Endodermal cell (in vitro differentiated cells): ENCODE measurements at regions not wholly inside any gene's neighbourhood (a gene's known extent, or its start where the extent isn't known, plus 50 kb on each side); places are given as distances from the start of the nearest gene placed in this dataset.

Experiments used
- DNase-seq: peaks from one replicate; pipeline ENCODE4 v3.0.0-alpha.2; 2017
- H3K27ac ChIP-seq: 2 replicates; pipeline ENCODE4 v1.5.1; 2013; ENCODE audit warnings: mild to moderate bottlenecking, low read depth, low read length, moderate library complexity
- H3K27me3 ChIP-seq: 2 replicates; pipeline ENCODE4 v1.6.1; 2013; ENCODE audit warnings: mild to moderate bottlenecking, low read length, moderate library complexity; ENCODE audit not compliant: insufficient read depth, control insufficient read depth, poor library complexity, severe bottlenecking
- H3K36me3 ChIP-seq: 2 replicates; pipeline ENCODE4 v1.7.0; 2013; ENCODE audit warnings: mild to moderate bottlenecking, low read length, moderate library complexity; ENCODE audit not compliant: control insufficient read depth, insufficient read depth
- H3K4me1 ChIP-seq: one replicate; pipeline ENCODE4 v1.7.0; 2013; ENCODE audit warnings: low read length; ENCODE audit not compliant: control insufficient read depth, insufficient read depth
- H3K4me3 ChIP-seq: 2 replicates; pipeline ENCODE4 v1.5.1; 2013; ENCODE audit warnings: mild to moderate bottlenecking, low read length, moderate library complexity
- H3K9ac ChIP-seq: 2 replicates; pipeline ENCODE4 v1.6.1; 2013; ENCODE audit warnings: mild to moderate bottlenecking, low read length, moderate library complexity; ENCODE audit not compliant: poor library complexity, severe bottlenecking; ENCODE audit errors: extremely low read depth
- H3K9me3 ChIP-seq: 2 replicates; pipeline ENCODE4 v1.6.1; 2013; ENCODE audit warnings: mild to moderate bottlenecking, low read length, moderate library complexity; ENCODE audit not compliant: control insufficient read depth
- H3K27ac Mint-ChIP-seq: 2 replicates; pipeline ENCODE4 v1.8.0; 2020; ENCODE audit warnings: mixed read lengths
- H3K27me3 Mint-ChIP-seq: 2 replicates; pipeline ENCODE4 v1.8.0; 2021; ENCODE audit warnings: mild to moderate bottlenecking, mixed read lengths; ENCODE audit not compliant: insufficient read depth
- H3K36me3 Mint-ChIP-seq: 2 replicates; pipeline ENCODE4 v1.8.0; 2020; ENCODE audit warnings: low read depth, mixed read lengths
- H3K4me1 Mint-ChIP-seq: 2 replicates; pipeline ENCODE4 v1.8.0; 2020; ENCODE audit warnings: mixed read lengths
- H3K4me3 Mint-ChIP-seq: 2 replicates; pipeline ENCODE4 v1.8.0; 2020; ENCODE audit warnings: mild to moderate bottlenecking, moderate library complexity, mixed read lengths
- H3K9me3 Mint-ChIP-seq: 2 replicates; pipeline ENCODE4 v1.8.0; 2020; ENCODE audit warnings: mild to moderate bottlenecking, mixed read lengths
- WGBS, 2 experiments: methylation state at CpG; one replicate each; pipeline versions ENCODE4 v1.1.5 to v1.1.7; 2013; ENCODE audit warnings: missing lambda C conversion rate in 2 of 2, mixed read lengths in 1 of 2; ENCODE audit not compliant: insufficient coverage in 1 of 2, insufficient read length in 1 of 2; 5-methylcytosine and 5-hydroxymethylcytosine counted together
- TF ChIP-seq, protein P1 (sequence below): fragments of 200-600 bp; sonication (generic); conservative IDR thresholded peaks from 2 replicates; pipeline ENCODE4 v1.5.0; 2021; ENCODE audit warnings: antibody characterized with exemption, mild to moderate bottlenecking

DNA sequence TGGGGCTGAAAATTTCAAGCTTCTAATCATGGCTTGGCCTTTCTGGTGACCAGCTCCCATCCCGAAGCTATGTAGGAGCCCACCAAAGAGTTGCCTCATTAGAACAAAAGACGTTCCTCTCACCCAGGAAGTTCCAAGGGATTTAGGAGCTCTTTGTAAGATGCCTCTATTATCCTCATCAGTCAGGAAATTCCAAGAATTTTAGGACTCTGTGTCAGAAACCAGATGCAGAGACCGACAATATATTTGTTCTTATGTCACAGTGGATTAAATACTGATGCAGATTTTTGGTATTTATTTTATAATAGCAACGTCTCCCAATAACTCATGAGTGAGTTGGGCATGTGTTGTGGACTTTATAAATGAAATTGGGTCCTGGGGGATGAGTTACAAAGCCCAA is 91.8 kb upstream of the SKOR2 start:
- Histone ChIP-seq H3K4me3 (no peak overlapping the region), H3K27me3 (peaks cover 8% of the 10 kb centered on the region), H3K9me3 (no peaks in the 10 kb centered on the region), H3K9ac (no peak overlapping the region), H3K36me3 (no peaks in the 10 kb centered on the region), H3K27ac (no peak overlapping the region), H3K4me1 (no peaks in the 10 kb centered on the region)
- Mint-ChIP-seq H3K4me1 (no peaks in the 10 kb centered on the region), H3K4me3 (no peak overlapping the region), H3K27ac (no peak overlapping the region), H3K27me3 (no peaks in the 10 kb centered on the region), H3K9me3 (no peaks in the 10 kb centered on the region), H3K36me3 (no peaks in the 10 kb centered on the region)
- no peak for DNase-seq
- 91 to 92% methylated on average over 4 of the region's 4 CpGs for WGBS, 2 experiments
- TF ChIP-seq, protein P1, sequence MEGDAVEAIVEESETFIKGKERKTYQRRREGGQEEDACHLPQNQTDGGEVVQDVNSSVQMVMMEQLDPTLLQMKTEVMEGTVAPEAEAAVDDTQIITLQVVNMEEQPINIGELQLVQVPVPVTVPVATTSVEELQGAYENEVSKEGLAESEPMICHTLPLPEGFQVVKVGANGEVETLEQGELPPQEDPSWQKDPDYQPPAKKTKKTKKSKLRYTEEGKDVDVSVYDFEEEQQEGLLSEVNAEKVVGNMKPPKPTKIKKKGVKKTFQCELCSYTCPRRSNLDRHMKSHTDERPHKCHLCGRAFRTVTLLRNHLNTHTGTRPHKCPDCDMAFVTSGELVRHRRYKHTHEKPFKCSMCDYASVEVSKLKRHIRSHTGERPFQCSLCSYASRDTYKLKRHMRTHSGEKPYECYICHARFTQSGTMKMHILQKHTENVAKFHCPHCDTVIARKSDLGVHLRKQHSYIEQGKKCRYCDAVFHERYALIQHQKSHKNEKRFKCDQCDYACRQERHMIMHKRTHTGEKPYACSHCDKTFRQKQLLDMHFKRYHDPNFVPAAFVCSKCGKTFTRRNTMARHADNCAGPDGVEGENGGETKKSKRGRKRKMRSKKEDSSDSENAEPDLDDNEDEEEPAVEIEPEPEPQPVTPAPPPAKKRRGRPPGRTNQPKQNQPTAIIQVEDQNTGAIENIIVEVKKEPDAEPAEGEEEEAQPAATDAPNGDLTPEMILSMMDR: no peak

DNA sequence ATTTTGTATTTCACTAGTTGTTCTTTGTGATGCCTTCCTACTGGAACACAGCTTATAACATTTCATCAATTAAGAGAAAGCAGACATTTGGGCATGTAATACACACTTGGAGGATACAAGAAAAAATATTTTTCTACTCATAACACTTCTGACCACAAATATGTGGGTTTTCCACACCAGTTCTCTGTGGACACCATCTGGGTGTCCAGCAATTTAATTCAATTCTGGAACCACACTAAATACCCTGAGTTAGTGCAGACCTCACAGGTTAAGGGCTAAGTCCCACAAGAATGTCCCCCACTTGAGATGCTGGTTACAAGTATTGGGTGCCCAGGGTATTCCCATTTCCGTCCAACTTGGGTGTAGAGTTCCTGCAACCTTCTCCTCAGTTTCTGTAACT is 91.1 kb upstream of the SKOR2 start:
- no peak overlapping the region for H3K4me3 Mint-ChIP-seq
- Histone ChIP-seq H3K36me3 (no peaks in the 10 kb centered on the region), H3K9me3 (no peaks in the 10 kb centered on the region), H3K27ac (no peak overlapping the region), H3K4me3 (no peak overlapping the region), H3K9ac (no peak overlapping the region), H3K27me3 (peaks cover 8% of the 10 kb centered on the region), H3K4me1 (no peaks in the 10 kb centered on the region)
- no peaks in the 10 kb centered on the region for H3K4me1 Mint-ChIP-seq
- H3K27ac Mint-ChIP-seq: no peak overlapping the region
- no peak for DNase-seq
- TF ChIP-seq, protein P1: no peak
- no peaks in the 10 kb centered on the region for H3K27me3 Mint-ChIP-seq
- WGBS, 2 experiments: 80% methylated on average over 1 of the region's 1 CpG; no CpG with 5 or more reads in 1 of the 2 experiments
- no peaks in the 10 kb centered on the region for H3K9me3 Mint-ChIP-seq
- no peaks in the 10 kb centered on the region for H3K36me3 Mint-ChIP-seq

DNA sequence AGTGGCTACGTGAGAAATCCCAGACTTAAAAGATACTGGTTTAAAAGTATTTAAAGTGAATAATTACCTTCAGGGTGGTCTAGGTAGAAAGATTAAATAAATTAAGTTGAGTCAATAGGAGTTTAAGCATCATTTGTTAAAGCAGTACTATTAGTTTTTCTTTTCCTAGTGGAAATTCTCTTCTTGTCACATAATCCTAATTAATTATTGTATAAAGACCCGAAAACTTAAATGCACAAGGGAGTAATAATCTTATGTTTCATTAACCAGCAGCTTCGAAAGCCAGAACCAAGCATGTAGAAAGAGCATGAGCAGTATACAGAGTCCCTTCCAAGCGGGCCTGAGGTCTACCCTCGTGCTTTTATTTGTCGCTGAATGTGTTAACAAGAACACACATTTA is 90.2 kb upstream of the SKOR2 start:
- no peak overlapping the region for H3K9ac ChIP-seq
- no peaks in the 10 kb centered on the region for H3K4me1 ChIP-seq
- Mint-ChIP-seq H3K4me3 (no peak overlapping the region), H3K9me3 (no peaks in the 10 kb centered on the region), H3K27ac (no peak overlapping the region), H3K36me3 (no peaks in the 10 kb centered on the region), H3K4me1 (no peaks in the 10 kb centered on the region), H3K27me3 (peaks cover 3% of the 10 kb centered on the region)
- TF ChIP-seq, protein P1: no peak
- H3K27ac ChIP-seq: no peak overlapping the region
- H3K9me3 ChIP-seq: no peaks in the 10 kb centered on the region
- 50 to 80% methylated on average over 1 to 6 of the region's 6 CpGs for WGBS, 2 experiments
- no peaks in the 10 kb centered on the region for H3K36me3 ChIP-seq
- H3K4me3 ChIP-seq: no peak overlapping the region
- no peak for DNase-seq
- H3K27me3 ChIP-seq: peaks cover 8% of the 10 kb centered on the region
